ENCODE measurements at regions not wholly inside any gene's neighbourhood (a gene's known extent, or its start where the extent isn't known, plus 50 kb on each side); places are given as distances from the start of the nearest gene placed in this dataset.

DNA sequence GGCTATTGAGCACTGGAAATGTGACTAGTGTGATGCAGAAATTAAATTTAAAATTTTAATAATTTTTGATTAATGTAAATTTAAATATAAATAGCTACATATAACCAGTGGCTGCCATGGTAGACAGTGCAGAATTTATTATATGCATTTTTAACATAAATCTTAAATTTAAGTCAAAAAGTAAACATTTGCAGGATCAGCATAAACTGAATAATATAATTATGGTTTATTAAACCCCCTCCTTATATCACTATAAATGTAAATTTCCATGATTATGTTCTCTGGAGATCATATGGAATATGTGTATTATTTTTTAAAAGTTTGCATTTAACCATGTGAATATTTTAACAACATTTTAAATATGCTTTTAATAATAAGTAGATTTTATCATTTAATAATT is 155.8 kb downstream of the TEX13C start:
- H3K9ac ChIP-seq (ENCODE audit: insufficient read depth in 1 of 2, low read depth in 2 of 2, low read length in 2 of 2), result no peak overlapping the region
- H3K4me2 ChIP-seq (ENCODE audit: insufficient read depth, low read length), result no peak overlapping the region
- DNase-seq (ENCODE audit: extremely low read depth in 1 of 4, low spot score in 3 of 4) (no peak), ATAC-seq (no peak), FAIRE-seq (no peak)
- H3K36me3 ChIP-seq (ENCODE audit: control insufficient read depth, insufficient read depth, low read length), result no peaks in the 10 kb centered on the region
- no peaks in the 10 kb centered on the region for H3K9me3 ChIP-seq (replicated peaks; ENCODE audit: control insufficient read depth, insufficient read depth, low read depth, low read length)
- H3K9me1 ChIP-seq (ENCODE audit: control insufficient read depth, insufficient read depth, low read length), result no peaks in the 10 kb centered on the region
- no peaks in the 10 kb centered on the region for H4K20me1 ChIP-seq (replicated peaks; ENCODE audit: control insufficient read depth, insufficient read depth, low read length)
- no peaks in the 10 kb centered on the region; a peak in 1 of 5 replicates for H3K4me1 ChIP-seq (replicated peaks in 1 of 2; ENCODE audit: control insufficient read depth in 2 of 2, insufficient read depth in 2 of 2, low read length in 2 of 2)
- H3K27me3 ChIP-seq (ENCODE audit: control insufficient read depth in 2 of 2, insufficient read depth in 2 of 2, low read length in 2 of 2), result no peaks in the 10 kb centered on the region
- no peak for TF ChIP-seq ELF1 (tag; IDR thresholded peaks at IDR 0.05)
- peak; percentile 16; the same call in 1 of the 2 replicates for TF ChIP-seq MAFG (tag; conservative IDR thresholded peaks at IDR 0.05)
- no peak for TF ChIP-seq RBBP5 (IDR thresholded peaks at IDR 0.05; ENCODE audit: borderline replicate concordance, insufficient read depth, low read length, poor library complexity, severe bottlenecking)
- no peak for TF ChIP-seq RFX5 (IDR thresholded peaks at IDR 0.05; ENCODE audit: low read depth, low read length)
- TF ChIP-seq, protein P1, sequence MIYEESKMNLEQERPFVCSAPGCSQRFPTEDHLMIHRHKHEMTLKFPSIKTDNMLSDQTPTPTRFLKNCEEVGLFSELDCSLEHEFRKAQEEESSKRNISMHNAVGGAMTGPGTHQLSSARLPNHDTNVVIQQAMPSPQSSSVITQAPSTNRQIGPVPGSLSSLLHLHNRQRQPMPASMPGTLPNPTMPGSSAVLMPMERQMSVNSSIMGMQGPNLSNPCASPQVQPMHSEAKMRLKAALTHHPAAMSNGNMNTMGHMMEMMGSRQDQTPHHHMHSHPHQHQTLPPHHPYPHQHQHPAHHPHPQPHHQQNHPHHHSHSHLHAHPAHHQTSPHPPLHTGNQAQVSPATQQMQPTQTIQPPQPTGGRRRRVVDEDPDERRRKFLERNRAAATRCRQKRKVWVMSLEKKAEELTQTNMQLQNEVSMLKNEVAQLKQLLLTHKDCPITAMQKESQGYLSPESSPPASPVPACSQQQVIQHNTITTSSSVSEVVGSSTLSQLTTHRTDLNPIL (CRISPR knock-in tag; IDR thresholded peaks at IDR 0.05), result no peak
- peak; percentile 75 for TF ChIP-seq ZNF316 (IDR thresholded peaks at IDR 0.05)
- TF ChIP-seq C11orf30 (IDR thresholded peaks at IDR 0.05; ENCODE audit: low read depth), result peak; percentile 54; the same call in 1 of the 2 replicates
- no peak for TF ChIP-seq BCLAF1 (IDR thresholded peaks at IDR 0.05; ENCODE audit: borderline replicate concordance in 1 of 2, control insufficient read depth in 1 of 2, low read depth in 2 of 2, low read length in 1 of 2)
- no peak for TF ChIP-seq HDAC1 (IDR thresholded peaks at IDR 0.05)
- H2AFZ ChIP-seq (ENCODE audit: low read depth, low read length), result no peak overlapping the region
- no TSS peak for BruUV-seq (replicated peaks)
- intact Hi-C loops (cut with micrococcal nuclease) (no loop called here), in situ Hi-C loops (cut with MboI) (no loop called here)
- no peak overlapping the region for H3K27ac ChIP-seq (ENCODE audit: extremely low read depth, low read depth, low read length)
- ChIA-PET POLR2A (no interaction called here), CTCF (ENCODE audit: low intra/inter-chr PET ratio) (no interaction called here)
- no peak overlapping the region for H3K4me3 ChIP-seq
- no peaks in the 10 kb centered on the region for H3K79me2 ChIP-seq (ENCODE audit: control insufficient read depth, insufficient read depth, low read length)
